Subcutaneous abdominal adipose tissue (tissue), 5 donors: ENCODE measurements at regions not wholly inside any gene's neighbourhood (a gene's known extent, or its start where the extent isn't known, plus 50 kb on each side); places are given as distances from the start of the nearest gene placed in this dataset.
A peak's percentile ranks its signal among the peaks of the same experiment; 100 is the strongest.

Experiments used
- H3K27ac ChIP-seq: one replicate; pipeline ENCODE4 v1.7.0; 2013; ENCODE audit warnings: low read depth, mild to moderate bottlenecking, inconsistent platforms, low read length, moderate library complexity
- H3K27me3 ChIP-seq, 5 donors: one replicate each; pipeline ENCODE4 v1.7.0; 2013; ENCODE audit warnings: low read length in 5 of 5, inconsistent platforms in 1 of 5; ENCODE audit not compliant: control insufficient read depth in 5 of 5, insufficient read depth in 4 of 5
- H3K36me3 ChIP-seq, 5 donors: one replicate each; pipeline ENCODE4 v1.7.0; 2013; ENCODE audit warnings: low read length in 5 of 5; ENCODE audit not compliant: control insufficient read depth in 5 of 5, insufficient read depth in 5 of 5
- H3K4me1 ChIP-seq, 5 donors: one replicate each; pipeline ENCODE4 v1.7.0; 2013; ENCODE audit warnings: low read length in 5 of 5, mild to moderate bottlenecking in 3 of 5, moderate library complexity in 1 of 5; ENCODE audit not compliant: control insufficient read depth in 5 of 5, insufficient read depth in 5 of 5
- H3K4me3 ChIP-seq, 5 donors: one replicate each; pipeline ENCODE4 v1.7.0; 2013; ENCODE audit warnings: low read length in 5 of 5, low read depth in 1 of 5
- H3K9ac ChIP-seq, 5 donors: one replicate each; pipeline ENCODE4 v1.7.0; 2013; ENCODE audit warnings: low read length in 5 of 5, mild to moderate bottlenecking in 4 of 5, moderate library complexity in 3 of 5
- H3K9me3 ChIP-seq, 5 donors: one replicate each; pipeline ENCODE4 v1.7.0; 2013; ENCODE audit warnings: low read length in 5 of 5; ENCODE audit not compliant: control insufficient read depth in 5 of 5
- donor health status: healthy.
- donor health status: healthy.
- donor health status: healthy.
- donor health status: healthy.
- donor health status: healthy.

DNA sequence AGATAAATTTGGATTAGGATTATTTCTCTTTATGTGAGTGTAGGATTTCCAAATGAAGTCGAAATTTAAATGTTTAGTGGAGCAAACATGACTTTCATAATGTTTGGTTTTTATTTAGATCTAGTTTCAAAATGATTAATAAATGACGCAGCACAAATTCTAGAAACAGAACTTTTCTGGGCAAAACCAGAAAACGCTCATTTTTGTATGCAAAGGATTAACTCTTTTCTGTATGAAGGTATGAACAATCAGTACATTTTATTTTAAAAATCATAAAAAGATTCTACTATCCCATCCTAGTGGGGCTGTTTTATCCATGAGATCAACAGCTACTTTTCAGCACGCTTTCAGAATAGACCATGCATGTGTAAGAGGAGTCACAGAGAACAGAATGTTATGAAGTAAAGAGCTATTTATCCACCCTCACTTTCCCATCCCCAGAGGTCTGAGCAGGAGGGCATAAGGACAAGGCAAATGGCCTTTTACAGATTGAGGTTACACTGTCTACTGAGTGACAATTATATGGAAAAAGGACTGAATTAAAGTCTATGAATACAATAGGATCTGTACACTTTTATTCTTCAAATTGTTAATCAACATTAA is 270.8 kb downstream of the ZEB2 start:
- peak overlapping the region in 1 of 5 donors; percentile 10 for H3K4me3 ChIP-seq

DNA sequence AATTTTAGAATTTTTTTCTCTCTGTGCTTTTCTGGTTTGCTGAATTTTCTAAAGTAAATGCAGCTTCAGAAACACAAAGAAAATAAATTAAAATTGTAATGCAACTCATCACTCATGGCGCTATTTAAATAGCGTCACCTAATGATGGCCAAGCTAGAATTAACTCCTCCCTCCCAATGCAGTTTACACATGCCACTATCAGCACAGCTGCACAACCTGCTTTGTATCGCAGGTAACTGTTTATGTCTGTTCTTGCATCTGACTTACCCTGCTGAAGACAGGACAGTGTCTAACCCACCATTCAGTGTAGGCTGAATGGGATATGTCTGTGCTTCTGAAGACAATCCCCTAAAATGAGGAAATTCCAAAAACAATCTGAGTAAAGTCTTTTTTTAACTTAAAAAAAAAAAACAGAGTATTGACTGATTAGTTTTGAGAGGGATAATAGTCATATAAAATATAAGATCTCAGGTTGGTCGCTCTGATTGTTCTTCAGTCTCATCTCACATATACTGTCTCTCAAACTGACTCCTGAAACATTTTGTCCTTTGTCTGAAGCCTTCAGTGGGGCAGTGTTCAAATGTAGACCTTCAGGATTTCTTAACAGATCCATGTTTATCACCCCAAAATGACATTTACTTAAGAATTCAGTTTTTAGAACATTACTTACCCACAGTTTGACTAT is 271.4 kb downstream of the ZEB2 start:
- H3K27ac ChIP-seq, result no peak overlapping the region
- peak overlapping the region in 1 of 5 donors; percentile 15 for H3K9ac ChIP-seq
- H3K9me3 ChIP-seq, result peaks cover 0 to 13% (median 10%) of the 10 kb centered on the region in 5 donors
- no peaks in the 10 kb centered on the region for H3K36me3 ChIP-seq
- peak overlapping the region in 1 of 5 donors; percentile 10 for H3K4me3 ChIP-seq
- H3K27me3 ChIP-seq, result no peaks in the 10 kb centered on the region
- no peaks in the 10 kb centered on the region for H3K4me1 ChIP-seq

More for the DNA sequence above, 270.8 kb downstream of the ZEB2 start:
- Histone ChIP-seq H3K27me3 (no peaks in the 10 kb centered on the region), H3K9ac (no peak overlapping the region), H3K4me1 (no peaks in the 10 kb centered on the region), H3K9me3 (peaks cover 0 to 18% (median 13%) of the 10 kb centered on the region in 5 donors), H3K36me3 (no peaks in the 10 kb centered on the region), H3K27ac (no peak overlapping the region)

DNA sequence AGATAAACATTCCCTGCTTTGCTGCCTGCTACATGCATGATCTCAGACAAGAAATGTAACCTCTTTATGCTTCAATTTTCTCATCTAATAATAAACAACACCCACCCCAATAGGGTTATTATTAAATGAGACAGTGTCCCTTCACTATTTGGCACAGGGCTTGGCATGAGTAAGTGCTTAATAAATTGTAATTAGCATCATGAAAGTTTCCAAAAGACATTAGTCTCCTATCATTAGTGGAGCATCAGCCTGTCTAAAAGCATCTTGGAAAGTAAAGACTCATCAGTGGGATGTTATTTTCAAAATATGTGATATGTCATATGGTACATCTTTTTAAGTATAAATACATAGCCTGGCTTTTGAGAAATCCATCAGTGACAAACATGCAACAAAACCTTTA is 275.0 kb downstream of the ZEB2 start:
- Histone ChIP-seq H3K9ac (no peak overlapping the region), H3K27me3 (no peaks in the 10 kb centered on the region), H3K36me3 (no peaks in the 10 kb centered on the region), H3K27ac (no peak overlapping the region), H3K4me1 (peaks cover 0 to 12% (median 8%) of the 10 kb centered on the region in 5 donors), H3K9me3 (no peaks in the 10 kb centered on the region), H3K4me3 (no peak overlapping the region)

DNA sequence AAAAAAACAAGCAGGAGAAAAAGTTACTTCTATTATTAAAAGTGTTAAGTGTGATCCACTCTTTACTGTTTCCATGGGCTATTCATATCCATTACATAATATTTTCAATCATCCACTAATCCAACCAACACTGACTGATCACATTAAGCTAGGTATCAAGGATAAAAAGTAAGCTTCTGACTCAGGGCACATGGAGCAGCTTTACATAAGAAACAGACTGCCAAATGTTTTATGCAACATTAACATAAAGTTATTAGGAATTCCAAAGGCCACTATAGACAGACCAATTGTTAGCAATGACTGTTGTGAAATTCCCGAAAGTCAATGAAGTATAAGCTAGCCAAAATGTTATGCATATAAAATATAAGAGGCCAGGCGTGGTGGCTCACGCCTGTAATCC is 277.6 kb downstream of the ZEB2 start:
- Histone ChIP-seq H3K9ac (no peak overlapping the region), H3K27me3 (no peaks in the 10 kb centered on the region), H3K27ac (no peak overlapping the region), H3K4me1 (peaks cover 0 to 24% (median 15%) of the 10 kb centered on the region in 5 donors), H3K36me3 (no peaks in the 10 kb centered on the region), H3K4me3 (no peak overlapping the region), H3K9me3 (no peaks in the 10 kb centered on the region)

DNA sequence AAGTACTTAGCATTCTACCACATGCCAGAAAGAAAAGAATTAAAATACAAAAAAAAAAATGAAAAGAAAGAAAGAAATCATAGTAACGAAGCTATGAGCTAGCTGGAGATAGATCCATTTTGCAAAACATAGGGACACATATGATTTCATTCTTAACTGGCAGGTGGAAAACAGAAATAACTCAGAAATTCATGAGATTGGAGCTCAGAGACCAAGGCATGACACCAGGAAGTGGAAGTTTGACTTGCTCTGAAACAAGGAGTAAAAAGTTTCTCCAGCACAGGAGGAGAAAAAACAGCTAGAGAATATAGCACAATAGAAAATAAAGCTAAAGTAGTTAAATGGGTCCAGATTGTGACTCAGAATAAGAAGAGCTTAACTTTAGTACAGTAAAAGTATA is 278.1 kb downstream of the ZEB2 start:
- Histone ChIP-seq H3K36me3 (no peaks in the 10 kb centered on the region), H3K27me3 (no peaks in the 10 kb centered on the region), H3K9ac (no peak overlapping the region), H3K4me3 (no peak overlapping the region), H3K4me1 (peaks cover 0 to 24% (median 15%) of the 10 kb centered on the region in 5 donors), H3K27ac (no peak overlapping the region), H3K9me3 (no peaks in the 10 kb centered on the region)

DNA sequence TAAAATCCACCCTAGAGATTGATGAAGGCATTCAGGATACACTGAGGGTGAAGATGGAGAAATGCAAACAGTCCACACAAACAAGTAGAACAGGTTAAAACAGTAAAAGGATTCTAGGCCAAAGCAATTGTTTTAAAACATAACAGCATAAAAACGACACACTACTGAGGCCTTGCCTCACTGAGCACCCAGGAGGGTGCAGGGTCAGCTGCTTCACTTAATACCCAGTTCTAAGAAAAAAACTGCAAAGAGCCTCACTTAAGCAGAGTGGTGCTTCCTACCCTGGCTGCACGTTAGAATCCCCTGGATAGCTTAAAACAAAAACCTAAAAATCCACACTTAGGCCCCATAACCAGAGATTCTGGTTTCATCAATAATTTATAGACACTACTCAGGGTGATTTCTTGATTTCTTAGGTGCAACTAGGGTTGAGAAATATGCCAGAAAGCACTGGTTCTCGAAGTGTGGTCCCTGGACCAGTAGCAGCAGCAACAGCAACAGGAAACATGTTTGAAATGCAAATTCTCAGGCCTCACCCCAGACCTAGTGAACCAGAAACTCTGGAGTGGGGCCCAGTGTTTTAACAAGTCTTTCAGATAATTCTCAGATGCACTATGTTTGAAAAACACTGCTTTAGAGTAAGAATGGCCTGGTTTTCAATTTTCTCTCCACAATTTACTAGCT is 279.1 kb downstream of the ZEB2 start:
- Histone ChIP-seq H3K36me3 (no peaks in the 10 kb centered on the region), H3K27me3 (no peaks in the 10 kb centered on the region), H3K9me3 (no peaks in the 10 kb centered on the region), H3K4me3 (no peak overlapping the region), H3K4me1 (peaks cover 0 to 24% (median 15%) of the 10 kb centered on the region in 5 donors), H3K9ac (peak overlapping the region in 2 of 5 donors; percentile 8 to 18), H3K27ac (no peak overlapping the region)

DNA sequence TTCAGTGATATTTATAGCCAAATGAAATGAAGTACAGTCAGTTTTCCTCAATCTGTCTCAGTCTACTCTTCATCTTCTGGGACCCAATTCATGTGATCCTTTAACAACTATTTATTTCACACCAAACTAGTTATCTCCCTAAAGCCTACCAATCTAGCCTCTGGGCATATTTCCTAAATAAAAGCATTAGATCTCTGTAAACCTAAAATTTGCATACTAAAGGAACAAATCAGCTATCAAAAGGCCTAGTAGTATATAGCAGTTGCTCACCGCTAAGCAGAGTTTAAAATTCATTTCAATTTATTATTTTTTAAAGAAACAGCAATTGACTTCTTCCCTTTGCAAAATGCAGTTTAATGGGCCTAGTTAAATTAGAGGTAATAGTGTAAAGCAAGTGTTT is 280.2 kb downstream of the ZEB2 start:
- H3K27me3 ChIP-seq, result no peaks in the 10 kb centered on the region
- no peak overlapping the region for H3K9ac ChIP-seq
- H3K4me1 ChIP-seq, result peaks cover 0 to 24% (median 15%) of the 10 kb centered on the region in 5 donors
- H3K36me3 ChIP-seq, result no peaks in the 10 kb centered on the region
- no peak overlapping the region for H3K4me3 ChIP-seq
- no peak overlapping the region for H3K27ac ChIP-seq
- H3K9me3 ChIP-seq, result no peaks in the 10 kb centered on the region

DNA sequence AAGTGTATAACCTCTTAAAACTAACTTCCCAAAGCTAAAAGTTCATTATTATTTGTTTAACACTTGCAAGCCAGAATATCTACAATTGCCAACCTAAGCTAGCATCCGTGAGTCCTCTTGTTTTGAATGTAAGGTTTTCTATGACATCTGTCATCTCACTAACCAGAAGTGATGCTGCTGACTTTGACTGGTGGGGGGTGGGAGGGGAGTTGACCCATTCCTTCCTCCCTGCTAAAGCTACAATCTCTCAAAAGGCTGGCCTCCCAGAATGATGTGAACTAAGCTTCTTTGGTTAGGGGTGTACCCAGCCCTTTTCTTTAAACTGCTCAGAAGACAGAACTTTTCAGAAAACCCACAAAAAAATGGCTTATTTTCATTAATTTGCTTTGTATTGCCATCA is 280.6 kb downstream of the ZEB2 start:
- Histone ChIP-seq H3K9me3 (no peaks in the 10 kb centered on the region), H3K9ac (no peak overlapping the region), H3K4me3 (no peak overlapping the region), H3K27ac (no peak overlapping the region), H3K4me1 (peaks cover 0 to 24% (median 15%) of the 10 kb centered on the region in 5 donors), H3K27me3 (no peaks in the 10 kb centered on the region), H3K36me3 (no peaks in the 10 kb centered on the region)

DNA sequence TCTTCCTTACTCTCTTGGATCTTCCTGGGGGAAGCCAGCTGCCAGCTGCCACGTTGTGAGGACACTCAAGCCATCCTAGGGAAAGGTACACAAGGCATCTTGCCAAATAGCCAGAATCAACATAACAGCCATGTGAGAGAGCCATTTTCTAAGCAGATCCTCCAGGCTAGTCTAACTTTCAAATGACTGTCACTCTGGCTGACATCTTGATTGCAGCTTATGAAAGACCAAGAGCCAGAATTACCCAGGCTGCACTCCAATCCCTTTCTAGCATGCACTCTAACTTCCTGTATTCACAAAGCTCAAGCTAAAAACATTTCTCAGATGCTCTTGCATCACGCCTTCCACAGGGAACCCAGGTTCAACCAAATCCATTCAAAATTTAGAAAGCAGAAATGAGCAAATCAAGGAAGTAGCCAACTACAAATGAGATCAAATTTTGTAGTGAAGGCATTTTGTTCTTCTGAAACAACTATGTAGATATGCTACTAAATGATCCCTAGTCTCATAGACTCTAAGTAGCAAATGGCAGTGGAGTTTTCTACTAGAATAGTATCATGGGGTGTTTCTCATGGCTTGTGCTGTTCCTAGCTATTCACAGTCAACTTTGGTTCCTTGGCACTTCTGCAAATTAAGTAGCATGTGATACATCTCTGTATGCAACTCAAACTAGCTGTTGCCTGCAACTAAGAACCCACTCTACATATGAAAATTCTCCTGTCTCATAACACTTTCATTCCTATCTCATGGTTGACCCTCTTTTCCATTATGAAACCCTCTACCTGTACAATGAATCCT is 281.9 kb downstream of the ZEB2 start:
- Histone ChIP-seq H3K4me3 (peak overlapping the region in 1 of 5 donors; percentile 37), H3K9ac (no peak overlapping the region), H3K9me3 (no peaks in the 10 kb centered on the region), H3K36me3 (no peaks in the 10 kb centered on the region), H3K27me3 (no peaks in the 10 kb centered on the region), H3K27ac (no peak overlapping the region), H3K4me1 (peaks cover 0 to 29% (median 20%) of the 10 kb centered on the region in 5 donors)
